HG02759 (cell line): ENCODE measurements at regions not wholly inside any gene's neighbourhood (a gene's known extent, or its start where the extent isn't known, plus 50 kb on each side); places are given as distances from the start of the nearest gene placed in this dataset.

ENCODE experiments used
- ATAC-seq: cut with Tn5 transposase; IDR thresholded peaks from one replicate; pipeline ENCODE4 v1.9.1; 2021; ENCODE audit warnings: mild to moderate bottlenecking, moderate library complexity; ENCODE audit not compliant: unreplicated experiment

- no peak for ATAC-seq
These were observed 468.2 kb downstream of the TDRD15 start for GRCh38 chr2:21591926-21592325.

GRCh38 chr2:21599417-21599816 lies 475.6 kb downstream of the TDRD15 start:
- no peak for ATAC-seq

GRCh38 chr2:21602789-21603188 lies 479.0 kb downstream of the TDRD15 start:
- no peak for ATAC-seq

GRCh38 chr2:21607572-21607971 lies 483.8 kb downstream of the TDRD15 start:
- ATAC-seq, result no peak

- no peak for ATAC-seq
These were observed 486.5 kb downstream of the TDRD15 start for GRCh38 chr2:21610304-21610703.

GRCh38 chr2:21617885-21618434 lies 494.2 kb downstream of the TDRD15 start:
- ATAC-seq, result no peak

- no peak for ATAC-seq
These were observed 497.0 kb downstream of the TDRD15 start for GRCh38 chr2:21620771-21621170.

GRCh38 chr2:21627938-21628337 lies 504.2 kb downstream of the TDRD15 start:
- ATAC-seq, result no peak

- ATAC-seq, result no peak
These were observed 509.2 kb downstream of the TDRD15 start for GRCh38 chr2:21633015-21633414.

GRCh38 chr2:21633466-21633865 lies 509.7 kb downstream of the TDRD15 start:
- no peak for ATAC-seq

GRCh38 chr2:21633911-21634310 lies 510.1 kb downstream of the TDRD15 start:
- no peak for ATAC-seq

GRCh38 chr2:21640046-21640445 lies 516.3 kb downstream of the TDRD15 start:
- no peak for ATAC-seq

GRCh38 chr2:21642647-21643046 lies 518.9 kb downstream of the TDRD15 start:
- ATAC-seq, result no peak

GRCh38 chr2:21643180-21643579 lies 519.4 kb downstream of the TDRD15 start:
- no peak for ATAC-seq

- ATAC-seq, result no peak
These were observed 520.5 kb downstream of the TDRD15 start for GRCh38 chr2:21644266-21644665.

GRCh38 chr2:21646345-21646744 lies 522.6 kb downstream of the TDRD15 start:
- no peak for ATAC-seq

GRCh38 chr2:21650569-21650968 lies 526.8 kb downstream of the TDRD15 start:
- no peak for ATAC-seq

- no peak for ATAC-seq
These were observed 531.4 kb downstream of the TDRD15 start for GRCh38 chr2:21655136-21655535.

- no peak for ATAC-seq
These were observed 532.7 kb downstream of the TDRD15 start for GRCh38 chr2:21656330-21657075.

- ATAC-seq, result no peak
These were observed 533.7 kb downstream of the TDRD15 start for GRCh38 chr2:21657445-21657844.

- ATAC-seq, result no peak
These were observed 534.5 kb downstream of the TDRD15 start for GRCh38 chr2:21658269-21658668.

GRCh38 chr2:21658907-21659477 lies 535.2 kb downstream of the TDRD15 start:
- ATAC-seq, result no peak
